Heart left ventricle (tissue), 16 donors: ENCODE measurements at regions not wholly inside any gene's neighbourhood (a gene's known extent, or its start where the extent isn't known, plus 50 kb on each side); places are given as distances from the start of the nearest gene placed in this dataset.
"Not testable (repeated sequence)": the region's sequence is repeated elsewhere in the genome, so short reads cannot be mapped to it uniquely, and the experiment has no call there.

ENCODE experiments used
- ATAC-seq, 4 donors: fragments of 200-7000 bp; cut with Tn5 transposase; one replicate each; pipeline ENCODE4 v1.9.1; 2020 to 2022; ENCODE audit warnings: moderate library complexity in 4 of 4, mild to moderate bottlenecking in 3 of 4, moderate number of reproducible peaks in 1 of 4
- DNase-seq, 5 donors: peaks; one replicate each; pipeline ENCODE4 v3.0.0-alpha.2; 2020
- H3K27ac ChIP-seq, 12 donors: fragments of 200-600 bp; sonication (generic) in 4 of 12; one replicate each; pipeline versions ENCODE4 v1.5.0 to v1.8.0; 2016 to 2022; ENCODE audit warnings: mild to moderate bottlenecking in 2 of 12
- H3K27me3 ChIP-seq, 9 donors: fragments of 200-600 bp; sonication (generic) in 2 of 9; one replicate each; pipeline versions ENCODE4 v1.5.1 to v1.8.0; 2016 to 2022; ENCODE audit warnings: mild to moderate bottlenecking in 3 of 9
- H3K36me3 ChIP-seq, 9 donors: fragments of 200-600 bp; sonication (generic) in 2 of 9; one replicate each; pipeline versions ENCODE4 v1.5.0 to v1.8.0; 2018 to 2022; ENCODE audit warnings: mild to moderate bottlenecking in 2 of 9
- H3K4me1 ChIP-seq, 12 donors: fragments of 200-600 bp; sonication (generic) in 4 of 12; one replicate each; pipeline versions ENCODE4 v1.5.0 to v1.8.0; 2016 to 2022; ENCODE audit warnings: mild to moderate bottlenecking in 3 of 12
- H3K4me3 ChIP-seq, 12 donors: fragments of 200-600 bp; sonication (generic) in 4 of 12; one replicate each; pipeline versions ENCODE4 v1.5.0 to v1.8.0; 2017 to 2022; ENCODE audit warnings: mild to moderate bottlenecking in 9 of 12, moderate library complexity in 4 of 12
- H3K9me3 ChIP-seq, 12 donors: fragments of 200-600 bp; sonication (generic) in 4 of 12; one replicate each; pipeline versions ENCODE4 v1.5.0 to v1.8.0; 2016 to 2022; ENCODE audit warnings: mild to moderate bottlenecking in 1 of 12
- CTCF ChIP-seq, 12 donors: fragments of 200-600 bp; sonication (generic) in 4 of 12; IDR thresholded peaks; one replicate each; pipeline versions ENCODE4 v1.5.0 to v1.8.0; 2018 to 2022; ENCODE audit warnings: antibody characterized with exemption in 12 of 12, mild to moderate bottlenecking in 5 of 12
- POLR2A ChIP-seq, 2 donors: fragments of 450-650 bp; IDR thresholded peaks; one replicate each; pipeline ENCODE4 v1.6.1; 2017; ENCODE audit warnings: antibody characterized with exemption in 2 of 2, mild to moderate bottlenecking in 2 of 2, moderate library complexity in 2 of 2
- WGBS, 4 donors: extraction: QIAGEN DNeasy Blood & Tissue Kit in 2 of 4; methylation state at CpG; one replicate each; pipeline versions ENCODE4 v1.1.5 to v1.1.7; 2013 to 2018; 5-methylcytosine and 5-hydroxymethylcytosine counted together
- intact Hi-C, 10 donors: fragments of 100-400 bp; cut with DNase I; formaldehyde crosslinking; loops; one replicate each; pipeline versions ENCODE4 v1.11.1 to v1.14.2; 2022
- donor health status: ischemic (EF 13 %, LVEDD 7.1; RV severe dilation, severe dysfunction).
- donor health status: healthy with polysubstance abuse.
- donor health status: DM: no; HTN: yes; CAD: no.
- donor health status: DM: no; HTN: no; CAD: no.
- donor health status: ischemic (EF 25% LVEDD 6.9; RV normal size, moderate dysfunction).
- donor health status: ischemic (EF 25% LVEDD 5.7; RV mildly dilated, moderate dysfunction).
- donor health status: healthy.
- donor health status: DM: yes; HTN: yes; CAD: no.
- donor health status: ischemic (EF 35%, LVEDD 5.7; RV mildly dilated, moderate dysfunction).
- donor health status: nonischemic (EF 11% LVEDD 7.7; RV severe dilation, severe dysfunction).
- donor health status: DM: yes; HTN: yes; CAD: no.
- donor health status: PGD.
- donor health status: ischemic (EF 29% LVEDD 5.4; RV normal size, mild dysfunction).
- donor health status: nonischemic (EF 23%, LVEDD 6.1; RV moderate dilation, normal function).

- intact Hi-C loops: no loop called here
- Histone ChIP-seq H3K4me3 (no peak overlapping the region), H3K27ac (no peak overlapping the region), H3K9me3 (no peaks in the 10 kb centered on the region), H3K4me1 (no peaks in the 10 kb centered on the region), H3K36me3 (no peaks in the 10 kb centered on the region), H3K27me3 (no peaks in the 10 kb centered on the region)
- no peak for TF ChIP-seq POLR2A (IDR thresholded peaks at IDR 0.05)
- TF ChIP-seq CTCF (IDR thresholded peaks at IDR 0.05): no peak
- WGBS, 4 donors: 89 to 95% (median 92%) methylated on average over 22 of the region's 22 CpGs
- no peak for DNase-seq
- ATAC-seq: no peak
These were observed 1431.7 kb upstream of the ACVR2A start for GRCh38 chr2:146413086-146413610.

GRCh38 chr2:146412625-146413024 lies 1432.2 kb upstream of the ACVR2A start:
- no peak overlapping the region for H3K4me3 ChIP-seq
- no peaks in the 10 kb centered on the region for H3K4me1 ChIP-seq
- no peak for DNase-seq
- TF ChIP-seq POLR2A (IDR thresholded peaks at IDR 0.05) (no peak), CTCF (IDR thresholded peaks at IDR 0.05) (no peak)
- WGBS, 4 donors: 88 to 91% (median 89%) methylated on average over 7 to 8 of the region's 8 CpGs
- no peaks in the 10 kb centered on the region for H3K9me3 ChIP-seq
- no peaks in the 10 kb centered on the region for H3K27me3 ChIP-seq
- H3K27ac ChIP-seq: no peak overlapping the region
- intact Hi-C loops: no loop called here
- ATAC-seq: no peak
- H3K36me3 ChIP-seq: no peaks in the 10 kb centered on the region

DNA sequence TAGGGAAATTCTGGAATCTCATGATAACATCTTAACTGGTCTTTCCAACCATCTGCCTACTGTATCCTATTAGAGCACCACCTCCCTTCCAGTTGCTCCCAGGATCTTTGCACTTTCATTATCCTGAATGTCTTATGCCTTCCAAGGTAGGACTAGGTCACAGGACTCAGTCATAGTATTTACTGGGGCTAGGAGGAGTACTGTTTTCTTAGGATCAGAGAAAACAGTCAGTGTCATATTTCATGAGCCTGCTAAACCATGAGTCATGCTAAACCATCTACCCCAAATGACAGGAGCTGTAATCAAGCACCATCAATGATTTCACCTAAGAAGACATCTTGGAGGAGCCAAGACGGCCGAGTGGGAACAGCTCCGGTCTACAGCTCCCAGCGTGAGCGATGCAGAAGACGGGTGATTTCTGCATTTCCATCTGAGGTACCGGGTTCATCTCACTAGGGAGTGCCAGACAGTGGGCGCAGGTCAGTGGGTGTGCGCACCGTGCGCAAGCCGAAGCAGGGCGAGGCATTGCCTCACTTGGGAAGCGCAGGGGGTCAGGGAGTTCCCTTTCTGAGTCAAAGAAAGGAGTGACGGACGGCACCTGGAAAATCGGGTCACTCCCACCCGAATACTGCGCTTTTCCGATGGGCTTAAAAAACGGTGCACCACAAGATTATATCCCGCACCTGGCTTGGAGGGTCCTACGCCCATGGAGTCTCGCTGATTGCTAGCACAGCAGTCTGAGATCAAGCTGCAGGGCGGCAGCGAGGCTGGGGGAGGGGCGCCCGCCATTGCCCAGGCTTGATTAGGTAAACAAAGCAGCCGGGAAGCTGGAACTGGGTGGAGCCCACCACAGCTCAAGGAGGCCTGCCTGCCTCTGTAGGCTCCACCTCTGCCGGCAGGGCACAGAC lies 1439.2 kb upstream of the ACVR2A start:
- H3K9me3 ChIP-seq, ATAC-seq, H3K4me1 ChIP-seq, H3K27ac ChIP-seq, DNase-seq, H3K27me3 ChIP-seq, intact Hi-C loops, H3K36me3 ChIP-seq, H3K4me3 ChIP-seq: not testable (repeated sequence)
- 89 to 93% (median 90%) methylated on average over 27 to 30 of the region's 30 CpGs for WGBS, 4 donors

DNA sequence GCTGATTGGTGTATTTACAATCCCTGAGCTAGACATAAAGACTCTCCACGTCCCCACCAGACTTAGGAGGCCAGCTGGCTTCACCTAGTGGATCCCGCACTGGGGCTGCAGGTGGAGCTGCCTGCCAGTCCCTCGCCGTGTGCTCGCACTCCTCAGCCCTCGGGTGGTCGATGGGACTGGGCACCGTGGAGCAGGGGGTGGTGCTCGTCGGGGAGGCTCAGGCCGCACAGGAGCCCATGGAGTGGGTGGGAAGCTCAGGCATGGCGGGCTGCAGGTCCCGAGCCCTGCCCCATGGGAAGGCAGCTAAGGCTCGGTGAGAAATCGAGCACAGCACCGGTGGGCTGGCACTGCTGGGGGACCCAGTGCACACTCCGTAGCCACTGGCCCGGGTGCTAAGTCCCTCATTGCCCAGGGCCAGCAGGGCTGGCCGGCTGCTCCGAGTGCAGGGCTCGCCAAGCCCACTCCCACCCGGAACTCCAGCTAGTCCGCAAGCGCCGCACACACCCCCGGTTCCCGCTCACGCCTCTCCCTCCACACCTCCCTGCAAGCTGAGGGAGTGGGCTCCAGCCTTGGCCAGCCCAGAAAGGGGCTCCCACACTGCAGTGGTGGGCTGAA lies 1441.2 kb upstream of the ACVR2A start:
- H3K4me1 ChIP-seq, ATAC-seq, H3K27me3 ChIP-seq, H3K4me3 ChIP-seq, H3K9me3 ChIP-seq, DNase-seq, H3K36me3 ChIP-seq, intact Hi-C loops, H3K27ac ChIP-seq: not testable (repeated sequence)
- 92 to 94% (median 93%) methylated on average over 12 to 28 of the region's 28 CpGs for WGBS, 4 donors

DNA sequence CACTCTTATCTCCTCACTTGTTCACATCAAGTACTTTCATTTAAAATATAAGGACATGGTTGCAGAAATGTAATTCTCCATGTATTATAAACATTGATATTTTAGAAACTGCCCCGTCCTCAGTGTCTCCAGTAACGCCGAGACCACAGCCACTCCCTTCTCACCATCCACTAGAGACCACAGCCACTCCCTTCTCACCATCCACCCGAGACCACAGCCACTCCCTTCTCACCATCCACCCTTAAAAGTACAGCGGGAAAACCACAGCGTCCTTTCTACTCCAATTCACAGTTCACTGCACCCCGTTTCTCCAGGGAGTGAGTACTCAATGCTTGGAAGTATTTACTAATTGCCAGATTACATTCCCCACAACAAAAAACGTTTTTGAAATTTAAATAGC lies 1452.2 kb upstream of the ACVR2A start:
- ATAC-seq (no peak), DNase-seq (no peak)
- Histone ChIP-seq H3K36me3 (no peaks in the 10 kb centered on the region), H3K4me1 (no peaks in the 10 kb centered on the region), H3K4me3 (no peak overlapping the region), H3K27ac (no peak overlapping the region), H3K27me3 (no peaks in the 10 kb centered on the region), H3K9me3 (no peaks in the 10 kb centered on the region)
- TF ChIP-seq CTCF (IDR thresholded peaks at IDR 0.05): no peak
- TF ChIP-seq POLR2A (IDR thresholded peaks at IDR 0.05): no peak
- 67 to 72% (median 69%) methylated on average over 8 of the region's 8 CpGs for WGBS, 4 donors
- intact Hi-C loops: no loop called here
